ENCODE measurements at regions not wholly inside any gene's neighbourhood (a gene's known extent, or its start where the extent isn't known, plus 50 kb on each side); places are given as distances from the start of the nearest gene placed in this dataset.

DNA sequence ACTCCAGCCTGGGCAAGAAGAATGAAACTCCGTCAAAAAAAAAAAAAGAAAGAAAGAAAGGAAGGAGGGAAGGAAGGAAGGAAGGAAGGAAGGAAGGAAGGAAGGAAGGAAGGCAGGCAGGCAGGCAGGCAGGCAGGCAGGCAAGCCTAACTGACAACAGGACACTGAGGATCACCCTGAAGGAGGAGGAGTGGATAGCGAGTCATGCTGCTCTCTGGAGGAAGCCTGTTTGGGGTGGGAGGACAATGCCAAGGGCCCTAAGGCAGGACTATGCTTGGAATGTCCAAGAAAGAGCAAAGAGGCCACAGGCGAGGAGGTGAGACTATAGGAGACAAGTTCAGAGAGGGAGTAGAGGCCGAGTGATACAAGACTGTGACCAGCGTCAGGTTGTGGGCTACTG lies 107.0 kb upstream of the PARD3 start:
- TF ChIP-seq CTCF (IDR thresholded peaks at IDR 0.05; ENCODE audit: borderline replicate concordance, extremely low read depth, low read length, poor library complexity, severe bottlenecking) (no peak), EZH2 (IDR thresholded peaks at IDR 0.05; ENCODE audit: borderline replicate concordance, low read depth, low read length, severe bottlenecking) (no peak)
